ENCODE measurements at regions not wholly inside any gene's neighbourhood (a gene's known extent, or its start where the extent isn't known, plus 50 kb on each side); places are given as distances from the start of the nearest gene placed in this dataset.

GRCh38 chr10:77713521-77714280 is 76.1 kb upstream of the KCNMA1 start:
- TF ChIP-seq POLR2AphosphoS5 (IDR thresholded peaks at IDR 0.05; ENCODE audit: low read depth, low read length) (no peak), REST (IDR thresholded peaks at IDR 0.05; ENCODE audit: insufficient read depth in 1 of 2, low read depth in 2 of 2, low read length in 2 of 2) (no peak), TAF1 (IDR thresholded peaks at IDR 0.05; ENCODE audit: borderline replicate concordance, insufficient read depth, low read length) (no peak), SIN3A (IDR thresholded peaks at IDR 0.05; ENCODE audit: borderline replicate concordance, insufficient read depth, low read length) (no peak), FOXP2 (optimal IDR thresholded peaks at IDR 0.05; ENCODE audit: borderline replicate concordance, extremely low read depth, extremely low read length, insufficient read depth) (no peak)
